H1 (cell line): ENCODE measurements at regions not wholly inside any gene's neighbourhood (a gene's known extent, or its start where the extent isn't known, plus 50 kb on each side); places are given as distances from the start of the nearest gene placed in this dataset.
"Not testable (repeated sequence)": the region's sequence is repeated elsewhere in the genome, so short reads cannot be mapped to it uniquely, and the experiment has no call there.

Experiments used
- CHD1 ChIP-seq: IDR thresholded peaks from 2 replicates; pipeline ENCODE4 v1.6.1; 2012; ENCODE audit warnings: low read depth, low read length, improper control_type of control experiment
- EP300 ChIP-seq, 2 experiments: IDR thresholded peaks; 1 replicate in 1 of 2; 2 replicates in 1 of 2; pipeline ENCODE4 v1.6.1; 2011 to 2012; ENCODE audit warnings: low read depth in 2 of 2, low read length in 2 of 2, mild to moderate bottlenecking in 2 of 2, borderline replicate concordance in 1 of 2, inconsistent platforms in 1 of 2, moderate library complexity in 1 of 2
- EZH2 ChIP-seq: fragments of 200-600 bp; sonication (generic); IDR thresholded peaks from 2 replicates; pipeline ENCODE4 v1.7.1; 2012; ENCODE audit warnings: low read depth, mild to moderate bottlenecking, moderate library complexity, low read length, inconsistent platforms; ENCODE audit not compliant: severe bottlenecking
- JUND ChIP-seq: IDR thresholded peaks from 2 replicates; pipeline ENCODE4 v1.6.1; 2011; ENCODE audit warnings: mild to moderate bottlenecking, improper control_type of control experiment, low read length
- POLR2A ChIP-seq, 2 experiments: IDR thresholded peaks; 1 replicate in 1 of 2; 2 replicates in 1 of 2; pipeline ENCODE4 v1.6.1; 2011; ENCODE audit warnings: low read depth in 2 of 2, low read length in 2 of 2, mild to moderate bottlenecking in 2 of 2; ENCODE audit errors: control extremely low read depth in 1 of 2
- TAF7 ChIP-seq: optimal IDR thresholded peaks from 2 replicates; pipeline ENCODE3; 2011; ENCODE audit warnings: low read depth, mild to moderate bottlenecking, inconsistent platforms, low read length, moderate library complexity, borderline replicate concordance
- TF ChIP-seq, protein P1 (sequence below): IDR thresholded peaks from 2 replicates; pipeline ENCODE4 v1.6.1; 2012; ENCODE audit warnings: inconsistent platforms
- TF ChIP-seq, protein P2 (sequence below), 3 experiments: IDR thresholded peaks; 1 replicate in 2 of 3; 2 replicates in 1 of 3; pipeline versions ENCODE4 v1.5.1 to v1.6.1; 2011; ENCODE audit warnings: low read length in 3 of 3, mild to moderate bottlenecking in 3 of 3, inconsistent platforms in 2 of 3, low read depth in 1 of 3, moderate library complexity in 1 of 3; ENCODE audit not compliant: insufficient read depth in 1 of 3; ENCODE audit errors: control extremely low read depth in 1 of 3

DNA sequence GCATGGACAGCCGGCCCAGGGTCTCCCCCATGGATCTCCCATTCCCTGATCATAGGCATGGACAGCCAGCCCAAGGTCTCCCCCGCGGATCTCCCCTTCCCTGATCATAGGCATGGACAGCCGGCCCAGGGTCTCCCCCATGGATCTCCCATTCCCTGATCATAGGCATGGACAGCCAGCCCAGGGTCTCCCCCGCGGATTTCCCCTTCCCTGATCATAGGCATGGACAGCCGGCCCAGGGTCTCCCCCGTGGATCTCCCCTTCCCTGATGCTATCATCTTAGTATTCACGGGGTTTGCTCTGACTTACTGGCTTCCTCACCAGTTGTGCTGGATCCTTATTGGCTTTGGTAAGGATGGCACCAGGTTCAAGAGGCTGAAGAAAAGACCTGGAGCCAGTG, 769.4 kb upstream of the TPTE start:
- not testable (repeated sequence) for TF ChIP-seq EZH2; POLR2A (IDR thresholded peaks at IDR 0.05; ENCODE audit: control extremely low read depth in 1 of 2, low read depth in 2 of 2, low read length in 2 of 2); TAF7; EP300 (IDR thresholded peaks at IDR 0.05; ENCODE audit: borderline replicate concordance in 1 of 2, low read depth in 2 of 2, low read length in 2 of 2); CHD1; JUND
- TF ChIP-seq, protein P1, sequence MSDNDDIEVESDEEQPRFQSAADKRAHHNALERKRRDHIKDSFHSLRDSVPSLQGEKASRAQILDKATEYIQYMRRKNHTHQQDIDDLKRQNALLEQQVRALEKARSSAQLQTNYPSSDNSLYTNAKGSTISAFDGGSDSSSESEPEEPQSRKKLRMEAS: not testable (repeated sequence)
- TF ChIP-seq, protein P2, sequence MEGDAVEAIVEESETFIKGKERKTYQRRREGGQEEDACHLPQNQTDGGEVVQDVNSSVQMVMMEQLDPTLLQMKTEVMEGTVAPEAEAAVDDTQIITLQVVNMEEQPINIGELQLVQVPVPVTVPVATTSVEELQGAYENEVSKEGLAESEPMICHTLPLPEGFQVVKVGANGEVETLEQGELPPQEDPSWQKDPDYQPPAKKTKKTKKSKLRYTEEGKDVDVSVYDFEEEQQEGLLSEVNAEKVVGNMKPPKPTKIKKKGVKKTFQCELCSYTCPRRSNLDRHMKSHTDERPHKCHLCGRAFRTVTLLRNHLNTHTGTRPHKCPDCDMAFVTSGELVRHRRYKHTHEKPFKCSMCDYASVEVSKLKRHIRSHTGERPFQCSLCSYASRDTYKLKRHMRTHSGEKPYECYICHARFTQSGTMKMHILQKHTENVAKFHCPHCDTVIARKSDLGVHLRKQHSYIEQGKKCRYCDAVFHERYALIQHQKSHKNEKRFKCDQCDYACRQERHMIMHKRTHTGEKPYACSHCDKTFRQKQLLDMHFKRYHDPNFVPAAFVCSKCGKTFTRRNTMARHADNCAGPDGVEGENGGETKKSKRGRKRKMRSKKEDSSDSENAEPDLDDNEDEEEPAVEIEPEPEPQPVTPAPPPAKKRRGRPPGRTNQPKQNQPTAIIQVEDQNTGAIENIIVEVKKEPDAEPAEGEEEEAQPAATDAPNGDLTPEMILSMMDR (IDR thresholded peaks at IDR 0.05; ENCODE audit: control extremely low read depth in 1 of 3, insufficient read depth in 1 of 3, low read depth in 1 of 3, low read length in 3 of 3): not testable (repeated sequence)
